ENCODE measurements at regions not wholly inside any gene's neighbourhood (a gene's known extent, or its start where the extent isn't known, plus 50 kb on each side); places are given as distances from the start of the nearest gene placed in this dataset.

DNA sequence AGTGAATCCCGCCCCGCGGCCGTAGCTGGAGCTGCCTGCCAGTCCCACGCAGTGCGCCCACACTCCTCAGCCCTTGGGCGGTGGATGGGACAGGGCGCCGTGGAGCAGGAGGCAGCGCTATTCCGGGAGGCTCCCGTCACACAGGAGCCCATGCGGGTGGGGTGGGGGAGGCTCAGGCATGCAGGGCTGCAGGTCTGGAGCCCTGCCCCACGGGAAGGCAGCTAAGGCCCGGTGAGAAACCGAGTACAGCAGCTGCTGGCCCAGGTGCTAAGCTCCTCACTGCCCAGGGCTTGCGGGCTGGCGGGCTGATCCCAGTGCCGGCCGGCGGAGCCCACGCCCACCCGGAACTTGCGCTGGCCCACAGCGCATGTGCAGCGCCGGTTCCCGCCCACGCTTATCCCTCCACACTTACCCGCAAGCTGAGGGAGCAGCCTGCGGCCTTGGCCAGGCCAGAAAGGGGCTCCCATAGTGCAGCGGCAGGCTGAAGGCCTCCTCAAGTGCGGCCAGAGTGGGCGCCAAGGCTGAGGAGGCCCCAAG is 1152.8 kb upstream of the CELF4 start:
- H3K36me3 ChIP-seq (ENCODE audit: control insufficient read depth in 4 of 4, insufficient read depth in 3 of 4, low read depth in 1 of 4, low read length in 3 of 4), result no peaks in the 10 kb centered on the region
- 94% methylated on average over 34 of the region's 34 CpGs for WGBS
- H3K9ac ChIP-seq (ENCODE audit: low read depth in 1 of 2, low read length in 2 of 2), result no peak overlapping the region
- no peak for TF ChIP-seq RAD21 (IDR thresholded peaks at IDR 0.05)
- no peak for TF ChIP-seq RXRA (IDR thresholded peaks at IDR 0.05)
- no peak for TF ChIP-seq ATF3 (IDR thresholded peaks at IDR 0.05)
- TF ChIP-seq ZBTB33 (IDR thresholded peaks at IDR 0.05), result no peak
- TF ChIP-seq JUND (IDR thresholded peaks at IDR 0.05), result no peak
- no peak for TF ChIP-seq EGR1 (IDR thresholded peaks at IDR 0.05; ENCODE audit: low read depth in 2 of 2)
- no peak for TF ChIP-seq HNF4G (IDR thresholded peaks at IDR 0.05)
- no peak for TF ChIP-seq FOXA1 (IDR thresholded peaks at IDR 0.05)
- TF ChIP-seq GABPA (IDR thresholded peaks at IDR 0.05 in 1 of 2, conservative IDR thresholded peaks at IDR 0.05 in 1 of 2), result no peak
- TF ChIP-seq MAX (IDR thresholded peaks at IDR 0.05), result no peak
- TF ChIP-seq TAF1 (conservative IDR thresholded peaks at IDR 0.05), result no peak
- TF ChIP-seq FOXA2 (IDR thresholded peaks at IDR 0.05), result no peak
- TF ChIP-seq NR2F2 (IDR thresholded peaks at IDR 0.05), result no peak
- no peak for TF ChIP-seq YY1 (IDR thresholded peaks at IDR 0.05)
- no peak for TF ChIP-seq CTCF (IDR thresholded peaks at IDR 0.05; ENCODE audit: low read depth, low read length, missing input control)
- TF ChIP-seq SP1 (IDR thresholded peaks at IDR 0.05), result no peak
- TF ChIP-seq, protein P1, sequence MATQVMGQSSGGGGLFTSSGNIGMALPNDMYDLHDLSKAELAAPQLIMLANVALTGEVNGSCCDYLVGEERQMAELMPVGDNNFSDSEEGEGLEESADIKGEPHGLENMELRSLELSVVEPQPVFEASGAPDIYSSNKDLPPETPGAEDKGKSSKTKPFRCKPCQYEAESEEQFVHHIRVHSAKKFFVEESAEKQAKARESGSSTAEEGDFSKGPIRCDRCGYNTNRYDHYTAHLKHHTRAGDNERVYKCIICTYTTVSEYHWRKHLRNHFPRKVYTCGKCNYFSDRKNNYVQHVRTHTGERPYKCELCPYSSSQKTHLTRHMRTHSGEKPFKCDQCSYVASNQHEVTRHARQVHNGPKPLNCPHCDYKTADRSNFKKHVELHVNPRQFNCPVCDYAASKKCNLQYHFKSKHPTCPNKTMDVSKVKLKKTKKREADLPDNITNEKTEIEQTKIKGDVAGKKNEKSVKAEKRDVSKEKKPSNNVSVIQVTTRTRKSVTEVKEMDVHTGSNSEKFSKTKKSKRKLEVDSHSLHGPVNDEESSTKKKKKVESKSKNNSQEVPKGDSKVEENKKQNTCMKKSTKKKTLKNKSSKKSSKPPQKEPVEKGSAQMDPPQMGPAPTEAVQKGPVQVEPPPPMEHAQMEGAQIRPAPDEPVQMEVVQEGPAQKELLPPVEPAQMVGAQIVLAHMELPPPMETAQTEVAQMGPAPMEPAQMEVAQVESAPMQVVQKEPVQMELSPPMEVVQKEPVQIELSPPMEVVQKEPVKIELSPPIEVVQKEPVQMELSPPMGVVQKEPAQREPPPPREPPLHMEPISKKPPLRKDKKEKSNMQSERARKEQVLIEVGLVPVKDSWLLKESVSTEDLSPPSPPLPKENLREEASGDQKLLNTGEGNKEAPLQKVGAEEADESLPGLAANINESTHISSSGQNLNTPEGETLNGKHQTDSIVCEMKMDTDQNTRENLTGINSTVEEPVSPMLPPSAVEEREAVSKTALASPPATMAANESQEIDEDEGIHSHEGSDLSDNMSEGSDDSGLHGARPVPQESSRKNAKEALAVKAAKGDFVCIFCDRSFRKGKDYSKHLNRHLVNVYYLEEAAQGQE (IDR thresholded peaks at IDR 0.05), result no peak
- no peak for TF ChIP-seq HNF4A (conservative IDR thresholded peaks at IDR 0.05)
- no peaks in the 10 kb centered on the region for H3K9me3 ChIP-seq (ENCODE audit: control insufficient read depth in 4 of 4, low read length in 3 of 4)
- no peaks in the 10 kb centered on the region for H3K27me3 ChIP-seq (ENCODE audit: control insufficient read depth in 4 of 4, insufficient read depth in 4 of 4, low read length in 3 of 4)
- no peak for DNase-seq (ENCODE audit: low spot score)
- H3K4me3 ChIP-seq (ENCODE audit: low read depth in 1 of 3, low read length in 3 of 3), result no peak overlapping the region
- no peaks in the 10 kb centered on the region for H3K4me1 ChIP-seq (ENCODE audit: control insufficient read depth in 4 of 4, insufficient read depth in 4 of 4, low read length in 3 of 4)
- H3K27ac ChIP-seq (ENCODE audit: low read depth in 1 of 2, low read length in 2 of 2), result no peak overlapping the region

All from liver (tissue), 8 donors.